ENCODE measurements at regions not wholly inside any gene's neighbourhood (a gene's known extent, or its start where the extent isn't known, plus 50 kb on each side); places are given as distances from the start of the nearest gene placed in this dataset.

DNA sequence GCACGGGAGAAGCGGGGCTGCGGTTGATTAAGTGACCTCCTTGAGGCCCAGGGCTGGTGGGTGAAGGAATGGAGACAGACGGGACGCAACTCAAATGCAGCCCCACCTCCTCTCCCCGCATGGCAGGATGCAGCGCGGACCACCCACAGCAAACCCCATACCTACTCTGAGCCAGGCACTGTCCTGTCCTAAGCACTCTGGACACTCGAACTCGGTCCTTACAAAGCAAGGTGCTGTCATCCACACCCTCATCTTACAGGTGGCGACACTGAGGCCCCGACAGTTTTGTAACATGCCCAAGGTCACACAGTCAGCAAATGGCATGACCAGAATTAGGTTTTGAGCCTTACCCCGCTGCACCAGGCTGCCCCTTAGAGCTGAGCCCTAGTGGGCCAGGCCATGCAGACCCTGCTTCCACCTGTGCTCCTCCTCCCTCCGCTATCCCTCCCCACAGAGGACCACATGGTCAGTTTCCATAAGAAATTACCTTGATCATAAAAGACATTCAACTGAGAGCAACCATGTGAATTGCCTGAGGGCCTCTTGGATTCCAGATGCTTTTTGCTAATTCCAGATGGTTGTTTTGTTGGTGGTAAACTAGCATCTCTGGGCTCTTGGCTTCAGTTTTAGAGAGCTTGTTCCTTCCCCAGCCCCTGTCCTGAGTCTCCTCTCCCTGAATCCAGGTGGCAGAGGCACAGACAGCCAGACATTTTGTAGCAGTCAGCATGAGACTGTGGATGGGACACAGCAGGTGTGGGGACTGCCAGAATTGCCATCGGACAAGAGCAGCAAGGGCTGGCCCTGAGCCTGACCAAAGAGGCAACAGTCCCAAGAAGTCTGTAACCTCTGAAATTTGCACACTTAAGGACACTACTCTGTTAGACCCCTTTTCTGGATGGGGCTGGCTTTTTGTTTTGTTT, 171.9 kb upstream of the PMEPA1 start:
- DNase-seq (ENCODE audit: low read depth), result no peak
- no peak overlapping the region for H3K4me3 ChIP-seq (ENCODE audit: low read depth, low read length)
- in situ Hi-C loops (cut with HindIII; ENCODE audit: low sequenced_read_pairs), result no loop called here
- TF ChIP-seq, protein P1, sequence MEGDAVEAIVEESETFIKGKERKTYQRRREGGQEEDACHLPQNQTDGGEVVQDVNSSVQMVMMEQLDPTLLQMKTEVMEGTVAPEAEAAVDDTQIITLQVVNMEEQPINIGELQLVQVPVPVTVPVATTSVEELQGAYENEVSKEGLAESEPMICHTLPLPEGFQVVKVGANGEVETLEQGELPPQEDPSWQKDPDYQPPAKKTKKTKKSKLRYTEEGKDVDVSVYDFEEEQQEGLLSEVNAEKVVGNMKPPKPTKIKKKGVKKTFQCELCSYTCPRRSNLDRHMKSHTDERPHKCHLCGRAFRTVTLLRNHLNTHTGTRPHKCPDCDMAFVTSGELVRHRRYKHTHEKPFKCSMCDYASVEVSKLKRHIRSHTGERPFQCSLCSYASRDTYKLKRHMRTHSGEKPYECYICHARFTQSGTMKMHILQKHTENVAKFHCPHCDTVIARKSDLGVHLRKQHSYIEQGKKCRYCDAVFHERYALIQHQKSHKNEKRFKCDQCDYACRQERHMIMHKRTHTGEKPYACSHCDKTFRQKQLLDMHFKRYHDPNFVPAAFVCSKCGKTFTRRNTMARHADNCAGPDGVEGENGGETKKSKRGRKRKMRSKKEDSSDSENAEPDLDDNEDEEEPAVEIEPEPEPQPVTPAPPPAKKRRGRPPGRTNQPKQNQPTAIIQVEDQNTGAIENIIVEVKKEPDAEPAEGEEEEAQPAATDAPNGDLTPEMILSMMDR (IDR thresholded peaks at IDR 0.05; ENCODE audit: low read depth, low read length, missing control alignments), result no peak

DNA sequence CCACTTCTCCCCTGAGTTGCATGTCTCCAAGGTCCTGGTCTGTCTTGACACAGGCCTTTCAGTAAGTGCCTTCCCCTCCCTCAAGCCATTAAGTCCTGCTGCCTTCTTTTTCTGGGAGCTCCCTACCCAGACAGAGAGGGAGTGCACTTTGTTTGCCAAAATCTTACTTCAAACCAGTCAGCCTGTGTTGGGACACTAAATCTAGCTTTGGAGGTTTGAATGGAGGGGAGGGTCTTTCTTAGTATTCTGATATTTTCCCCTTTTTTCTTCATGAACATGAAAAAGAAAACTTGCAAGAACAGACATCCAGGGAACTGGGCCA, 170.7 kb upstream of the PMEPA1 start:
- no peak for DNase-seq (ENCODE audit: low read depth)
- no peak overlapping the region for H3K4me3 ChIP-seq (ENCODE audit: low read depth, low read length)
- TF ChIP-seq, protein P1 (IDR thresholded peaks at IDR 0.05; ENCODE audit: low read depth, low read length, missing control alignments), result no peak
- in situ Hi-C loops (cut with HindIII; ENCODE audit: low sequenced_read_pairs), result no loop called here

DNA sequence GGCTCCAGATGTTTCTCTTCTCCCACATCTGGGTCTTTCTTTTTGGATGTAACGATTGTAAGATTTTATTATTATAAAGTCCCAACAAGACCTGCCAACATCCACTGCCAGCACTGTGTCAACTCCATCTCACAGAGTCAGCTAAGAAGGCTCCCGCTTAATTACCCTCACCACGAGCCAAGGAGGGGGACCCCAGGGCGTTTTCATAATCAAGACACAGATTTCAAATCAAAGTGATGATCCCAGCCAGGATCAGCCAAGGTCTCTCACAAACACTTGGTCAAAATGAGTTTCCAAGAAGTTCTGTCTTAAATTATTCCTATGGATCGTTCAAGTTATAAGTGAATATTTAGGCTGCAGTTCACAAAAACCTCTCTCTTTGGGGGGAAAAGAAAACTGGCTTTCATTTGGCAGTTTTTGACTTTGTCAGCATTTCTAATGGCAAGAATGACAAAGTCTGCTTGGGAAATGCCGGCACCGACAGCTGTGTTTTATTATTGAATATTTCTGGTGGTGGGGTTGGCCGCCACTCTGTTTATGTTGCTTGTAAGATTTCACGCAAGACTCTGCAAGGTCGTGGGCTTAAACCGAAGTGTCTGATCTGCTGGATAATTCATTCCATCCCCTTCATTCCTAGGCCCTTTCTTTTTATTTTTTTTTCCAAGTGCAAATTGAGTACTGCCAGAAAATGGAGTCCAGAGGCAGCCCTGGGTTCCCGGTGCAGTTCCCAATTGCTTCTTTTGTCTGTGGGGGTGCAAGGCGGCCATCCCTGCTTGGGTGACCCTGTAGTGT, 170.2 kb upstream of the PMEPA1 start:
- TF ChIP-seq, protein P1 (IDR thresholded peaks at IDR 0.05; ENCODE audit: low read depth, low read length, missing control alignments), result no peak
- in situ Hi-C loops (cut with HindIII; ENCODE audit: low sequenced_read_pairs), result no loop called here
- peak; percentile 66 for DNase-seq (ENCODE audit: low read depth)
- no peak overlapping the region for H3K4me3 ChIP-seq (ENCODE audit: low read depth, low read length)

DNA sequence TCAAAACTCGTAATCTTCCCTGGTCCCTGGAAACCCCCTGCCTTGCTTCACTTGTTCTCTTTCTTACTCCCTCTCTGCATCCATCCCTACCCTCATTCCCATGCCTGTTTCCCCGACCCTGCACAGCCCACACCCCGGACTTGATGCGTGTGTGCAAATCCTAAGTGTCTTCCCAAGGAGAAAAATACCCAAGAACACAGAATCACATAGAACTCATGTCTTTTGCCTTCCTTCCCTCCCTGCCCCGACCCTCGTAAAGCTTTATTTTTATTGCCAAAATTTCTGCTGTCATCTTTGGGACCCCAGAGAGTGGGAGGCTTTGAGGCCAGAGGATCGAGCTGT, 169.6 kb upstream of the PMEPA1 start:
- no peak overlapping the region for H3K4me3 ChIP-seq (ENCODE audit: low read depth, low read length)
- in situ Hi-C loops (cut with HindIII; ENCODE audit: low sequenced_read_pairs), result no loop called here
- no peak for DNase-seq (ENCODE audit: low read depth)
- TF ChIP-seq, protein P1 (IDR thresholded peaks at IDR 0.05; ENCODE audit: low read depth, low read length, missing control alignments), result no peak

DNA sequence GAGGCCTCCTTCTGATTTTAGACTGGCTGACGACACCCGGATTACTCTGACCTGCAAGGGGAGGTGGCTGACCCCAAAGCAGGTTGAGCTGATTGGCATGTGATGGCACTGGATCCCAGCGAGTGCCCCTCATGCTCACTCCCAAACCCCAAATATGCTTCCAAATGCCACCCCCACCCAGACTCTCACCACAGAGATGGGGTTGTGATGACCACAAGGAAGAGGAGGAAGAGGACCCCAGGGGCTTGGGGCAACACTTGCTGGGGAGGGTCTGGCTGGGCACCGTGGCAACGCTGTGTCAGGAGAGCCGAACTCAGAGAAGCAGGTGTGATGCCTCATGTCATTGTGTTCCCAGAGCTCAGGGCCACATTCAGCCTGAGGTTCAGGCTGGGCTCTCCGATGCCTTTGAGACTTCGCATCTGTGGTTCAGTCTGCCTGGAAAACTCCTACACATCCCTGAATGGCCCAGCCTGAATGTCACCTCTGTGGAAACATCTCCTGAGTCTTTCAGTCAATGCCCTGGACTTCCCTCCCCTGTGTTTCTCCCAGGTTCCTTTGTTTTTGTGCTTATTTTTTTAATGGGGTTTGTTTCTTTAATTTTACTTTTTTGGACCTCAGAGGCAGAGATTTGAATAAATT, 169.1 kb upstream of the PMEPA1 start:
- H3K4me3 ChIP-seq (ENCODE audit: low read depth, low read length), result no peak overlapping the region
- TF ChIP-seq, protein P1 (IDR thresholded peaks at IDR 0.05; ENCODE audit: low read depth, low read length, missing control alignments), result no peak
- in situ Hi-C loops (cut with HindIII; ENCODE audit: low sequenced_read_pairs), result no loop called here
- DNase-seq (ENCODE audit: low read depth), result no peak

DNA sequence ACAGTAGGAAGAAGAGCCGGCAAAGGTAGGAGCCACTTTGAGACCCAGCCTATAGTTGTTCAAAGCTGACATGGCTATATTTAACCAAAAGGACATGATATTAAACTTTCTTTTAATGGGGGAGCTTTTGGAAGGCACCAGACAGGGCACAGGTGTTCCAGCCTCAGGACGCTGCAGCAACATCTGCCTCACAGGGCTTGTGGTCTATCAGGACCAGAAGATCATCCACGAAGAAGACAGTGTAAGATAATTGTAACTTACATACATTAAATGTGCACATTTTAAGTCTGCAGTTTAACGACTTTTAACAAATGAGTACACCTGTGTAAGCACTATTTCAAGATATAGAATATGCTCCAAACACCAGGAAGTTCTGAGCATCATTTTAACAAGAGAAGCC, 168.2 kb upstream of the PMEPA1 start:
- TF ChIP-seq, protein P1 (IDR thresholded peaks at IDR 0.05; ENCODE audit: low read depth, low read length, missing control alignments), result no peak
- in situ Hi-C loops (cut with HindIII; ENCODE audit: low sequenced_read_pairs), result no loop called here
- H3K4me3 ChIP-seq (ENCODE audit: low read depth, low read length), result no peak overlapping the region
- DNase-seq (ENCODE audit: low read depth), result no peak

Data from astrocyte of the cerebellum (primary cell).